ENCODE measurements at regions not wholly inside any gene's neighbourhood (a gene's known extent, or its start where the extent isn't known, plus 50 kb on each side); places are given as distances from the start of the nearest gene placed in this dataset.

- no peak for TF ChIP-seq CREB1 (CRISPR knock-in tag; IDR thresholded peaks at IDR 0.05; ENCODE audit: low read depth)
- TF ChIP-seq STAT1 (IDR thresholded peaks at IDR 0.05; ENCODE audit: unreplicated experiment) = no peak
- TF ChIP-seq ZNF462 (CRISPR knock-in tag; IDR thresholded peaks at IDR 0.05) = no peak
- TF ChIP-seq POLR2AphosphoS5 (IDR thresholded peaks at IDR 0.05; ENCODE audit: low read depth) = no peak
- Mint-ChIP-seq H3K9me3 (no peaks in the 10 kb centered on the region), H3K4me1 (no peaks in the 10 kb centered on the region; the same call in 2 of the 3 replicates), H3K27me3 (ENCODE audit: insufficient read depth, low read depth, poor library complexity) (peaks cover 5% of the 10 kb centered on the region), H3K4me3 (no peak overlapping the region), H3K36me3 (ENCODE audit: low read depth) (no peaks in the 10 kb centered on the region), H3K27ac (no peak overlapping the region)
- no peak overlapping the region for H3K27ac ChIP-seq (ENCODE audit: low read depth)
- H3K4me1 ChIP-seq (ENCODE audit: insufficient read depth) = no peaks in the 10 kb centered on the region
- no peak overlapping the region for H3K4me3 ChIP-seq
- no peaks in the 10 kb centered on the region for H3K79me2 ChIP-seq (replicated peaks; ENCODE audit: insufficient read depth)
- no peaks in the 10 kb centered on the region for H4K20me1 ChIP-seq (replicated peaks; ENCODE audit: insufficient read depth)
- DNase-seq (ENCODE audit: low spot score) (no peak), ATAC-seq (no peak)
- no peaks in the 10 kb centered on the region for H3F3A ChIP-seq (replicated peaks; ENCODE audit: low read depth)
- no peaks in the 10 kb centered on the region for H3K27me3 ChIP-seq (ENCODE audit: insufficient read depth)
- no peaks in the 10 kb centered on the region for H3K36me3 ChIP-seq (ENCODE audit: insufficient read depth)
- H2AFZ ChIP-seq = no peak overlapping the region
- H3K9me2 ChIP-seq (ENCODE audit: insufficient read depth) = 0 out of 2 replicates have a peak, but pooled peaks cover 5% of the 10 kb centered on the region
- H3K4me2 ChIP-seq = no peak overlapping the region
These were observed 332.9 kb downstream of the PCNX1 start for GRCh38 chr14:71240171-71240570.

DNA sequence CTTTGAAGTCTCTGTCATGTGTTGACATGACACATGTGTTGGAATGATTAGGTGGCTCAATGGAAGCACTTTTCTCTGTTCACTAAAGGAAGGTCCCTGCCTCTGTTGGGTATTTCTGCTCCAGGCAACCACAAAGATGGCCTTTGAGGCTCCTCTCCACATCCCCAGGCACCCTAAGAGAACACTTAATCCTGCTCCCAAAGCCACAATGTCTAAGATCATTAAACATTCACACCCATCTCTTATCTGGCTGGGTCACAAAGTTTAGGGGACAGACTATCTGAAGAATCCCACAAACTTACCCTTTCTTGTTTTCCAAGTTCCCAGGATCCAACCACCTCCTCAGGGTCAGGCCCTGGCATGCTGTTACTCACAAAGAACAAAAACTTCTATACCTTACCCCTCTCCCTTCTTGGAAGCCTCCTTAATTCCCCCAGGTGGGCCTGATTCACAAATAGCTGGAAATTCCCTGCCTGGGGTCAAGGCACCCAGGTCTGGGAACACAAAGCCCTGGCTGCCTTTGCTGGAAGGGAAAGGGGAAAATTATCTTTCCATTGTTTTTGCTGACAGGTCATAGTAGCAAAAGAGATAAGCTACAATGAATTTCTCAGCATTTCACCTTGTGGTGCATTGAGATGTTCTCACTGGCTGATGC, 333.7 kb downstream of the PCNX1 start:
- H4K20me1 ChIP-seq (replicated peaks; ENCODE audit: insufficient read depth) = no peaks in the 10 kb centered on the region
- H3K9me3 Mint-ChIP-seq = no peaks in the 10 kb centered on the region
- H2AFZ ChIP-seq = no peak overlapping the region
- H3K27ac ChIP-seq (ENCODE audit: low read depth) = no peak overlapping the region
- H3K4me1 ChIP-seq (ENCODE audit: insufficient read depth) = no peaks in the 10 kb centered on the region
- ATAC-seq (no peak), DNase-seq (ENCODE audit: low spot score) (no peak)
- H3K4me3 Mint-ChIP-seq = no peak overlapping the region
- H3K36me3 Mint-ChIP-seq (ENCODE audit: low read depth) = no peaks in the 10 kb centered on the region
- no peak overlapping the region for H3K4me3 ChIP-seq
- no peaks in the 10 kb centered on the region for H3F3A ChIP-seq (replicated peaks; ENCODE audit: low read depth)
- H3K27me3 ChIP-seq (ENCODE audit: insufficient read depth) = no peaks in the 10 kb centered on the region
- H3K9me2 ChIP-seq (ENCODE audit: insufficient read depth) = 0 out of 2 replicates have a peak, but pooled peaks cover 9% of the 10 kb centered on the region
- no peaks in the 10 kb centered on the region; the same call in 2 of the 3 replicates for H3K4me1 Mint-ChIP-seq
- H3K36me3 ChIP-seq (ENCODE audit: insufficient read depth) = no peaks in the 10 kb centered on the region
- H3K27me3 Mint-ChIP-seq (ENCODE audit: insufficient read depth, low read depth, poor library complexity) = peaks cover 5% of the 10 kb centered on the region
- no peak overlapping the region for H3K27ac Mint-ChIP-seq
- no peak overlapping the region for H3K4me2 ChIP-seq
- H3K79me2 ChIP-seq (replicated peaks; ENCODE audit: insufficient read depth) = no peaks in the 10 kb centered on the region
- TF ChIP-seq CTCF (conservative IDR thresholded peaks at IDR 0.05; ENCODE audit: low read depth in 2 of 2) (no peak), ZNF114 (CRISPR knock-in tag; IDR thresholded peaks at IDR 0.05) (no peak), EZH2phosphoT487 (IDR thresholded peaks at IDR 0.05; ENCODE audit: unreplicated experiment) (no peak), NANOG (IDR thresholded peaks at IDR 0.05; ENCODE audit: borderline replicate concordance) (no peak), EZH2 (IDR thresholded peaks at IDR 0.05; ENCODE audit: low read depth, unreplicated experiment) (no peak), ZNF331 (CRISPR knock-in tag; IDR thresholded peaks at IDR 0.05; ENCODE audit: low read depth) (no peak)
- TF ChIP-seq, protein P1, sequence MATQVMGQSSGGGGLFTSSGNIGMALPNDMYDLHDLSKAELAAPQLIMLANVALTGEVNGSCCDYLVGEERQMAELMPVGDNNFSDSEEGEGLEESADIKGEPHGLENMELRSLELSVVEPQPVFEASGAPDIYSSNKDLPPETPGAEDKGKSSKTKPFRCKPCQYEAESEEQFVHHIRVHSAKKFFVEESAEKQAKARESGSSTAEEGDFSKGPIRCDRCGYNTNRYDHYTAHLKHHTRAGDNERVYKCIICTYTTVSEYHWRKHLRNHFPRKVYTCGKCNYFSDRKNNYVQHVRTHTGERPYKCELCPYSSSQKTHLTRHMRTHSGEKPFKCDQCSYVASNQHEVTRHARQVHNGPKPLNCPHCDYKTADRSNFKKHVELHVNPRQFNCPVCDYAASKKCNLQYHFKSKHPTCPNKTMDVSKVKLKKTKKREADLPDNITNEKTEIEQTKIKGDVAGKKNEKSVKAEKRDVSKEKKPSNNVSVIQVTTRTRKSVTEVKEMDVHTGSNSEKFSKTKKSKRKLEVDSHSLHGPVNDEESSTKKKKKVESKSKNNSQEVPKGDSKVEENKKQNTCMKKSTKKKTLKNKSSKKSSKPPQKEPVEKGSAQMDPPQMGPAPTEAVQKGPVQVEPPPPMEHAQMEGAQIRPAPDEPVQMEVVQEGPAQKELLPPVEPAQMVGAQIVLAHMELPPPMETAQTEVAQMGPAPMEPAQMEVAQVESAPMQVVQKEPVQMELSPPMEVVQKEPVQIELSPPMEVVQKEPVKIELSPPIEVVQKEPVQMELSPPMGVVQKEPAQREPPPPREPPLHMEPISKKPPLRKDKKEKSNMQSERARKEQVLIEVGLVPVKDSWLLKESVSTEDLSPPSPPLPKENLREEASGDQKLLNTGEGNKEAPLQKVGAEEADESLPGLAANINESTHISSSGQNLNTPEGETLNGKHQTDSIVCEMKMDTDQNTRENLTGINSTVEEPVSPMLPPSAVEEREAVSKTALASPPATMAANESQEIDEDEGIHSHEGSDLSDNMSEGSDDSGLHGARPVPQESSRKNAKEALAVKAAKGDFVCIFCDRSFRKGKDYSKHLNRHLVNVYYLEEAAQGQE (IDR thresholded peaks at IDR 0.05; ENCODE audit: unreplicated experiment) = no peak

Data from GM23338 (cell line).